GM23338 (cell line): ENCODE measurements at regions not wholly inside any gene's neighbourhood (a gene's known extent, or its start where the extent isn't known, plus 50 kb on each side); places are given as distances from the start of the nearest gene placed in this dataset.

Experiments
- ATAC-seq: fragments of 200-7000 bp; cut with Tn5 transposase; 3 replicates; pipeline ENCODE4 v1.9.1; 2020
- DNase-seq: peaks from one replicate; pipeline ENCODE4 v3.0.0-alpha.2; 2015; ENCODE audit warnings: low spot score
- H2AFZ ChIP-seq: fragments of 200-600 bp; sonication (generic); 2 replicates; pipeline ENCODE4 v1.8.0; 2016; ENCODE audit warnings: antibody characterized with exemption, mild to moderate bottlenecking, moderate library complexity
- H3F3A ChIP-seq: fragments of 200-600 bp; sonication (generic); replicated peaks from 2 replicates; pipeline ENCODE4 v1.8.0; 2017; ENCODE audit warnings: antibody characterized with exemption, mixed run types, low read depth
- H3K27ac ChIP-seq: fragments of 200-600 bp; sonication (generic); 2 replicates; pipeline ENCODE4 v1.6.1; 2016; ENCODE audit warnings: low read depth
- H3K27me3 ChIP-seq: fragments of 200-600 bp; sonication (generic); 2 replicates; pipeline ENCODE4 v1.8.0; 2016; ENCODE audit warnings: mild to moderate bottlenecking, mixed run types, moderate library complexity; ENCODE audit not compliant: insufficient read depth
- H3K36me3 ChIP-seq: fragments of 200-600 bp; sonication (generic); 2 replicates; pipeline ENCODE4 v1.8.0; 2016; ENCODE audit warnings: mild to moderate bottlenecking; ENCODE audit not compliant: insufficient read depth
- H3K4me1 ChIP-seq: fragments of 200-600 bp; sonication (generic); 2 replicates; pipeline ENCODE4 v1.8.0; 2016; ENCODE audit warnings: mild to moderate bottlenecking, moderate library complexity; ENCODE audit not compliant: insufficient read depth
- H3K4me2 ChIP-seq: fragments of 200-600 bp; sonication (generic); 2 replicates; pipeline ENCODE4 v1.7.1; 2017; ENCODE audit warnings: mixed run types
- H3K4me3 ChIP-seq: fragments of 200-600 bp; sonication (generic); 2 replicates; pipeline ENCODE4 v1.6.1; 2016; ENCODE audit warnings: mixed run types
- H3K79me2 ChIP-seq: fragments of 200-600 bp; sonication (generic); replicated peaks from 2 replicates; pipeline ENCODE4 v1.8.0; 2017; ENCODE audit warnings: mild to moderate bottlenecking; ENCODE audit not compliant: insufficient read depth
- H3K9me2 ChIP-seq: fragments of 200-600 bp; sonication (generic); 2 replicates; pipeline ENCODE4 v1.8.0; 2017; ENCODE audit not compliant: insufficient read depth
- H4K20me1 ChIP-seq: fragments of 200-600 bp; sonication (generic); replicated peaks from 2 replicates; pipeline ENCODE4 v1.8.0; 2017; ENCODE audit warnings: mild to moderate bottlenecking; ENCODE audit not compliant: insufficient read depth
- H3K27ac Mint-ChIP-seq: 2 replicates; pipeline ENCODE4 v1.8.0; 2020; ENCODE audit warnings: inconsistent platforms, mild to moderate bottlenecking, moderate library complexity, mixed read lengths
- H3K27me3 Mint-ChIP-seq: 3 replicates; pipeline ENCODE4 v1.8.0; 2022; ENCODE audit warnings: low read depth, mild to moderate bottlenecking, moderate library complexity, mixed read lengths, inconsistent platforms; ENCODE audit not compliant: insufficient read depth, poor library complexity
- H3K36me3 Mint-ChIP-seq: 3 replicates; pipeline ENCODE4 v1.8.0; 2021; ENCODE audit warnings: low read depth, mild to moderate bottlenecking, inconsistent platforms, moderate library complexity, mixed read lengths
- H3K4me1 Mint-ChIP-seq: 3 replicates; pipeline ENCODE4 v1.8.0; 2020; ENCODE audit warnings: mild to moderate bottlenecking, inconsistent platforms, mixed read lengths
- H3K4me3 Mint-ChIP-seq: 3 replicates; pipeline ENCODE4 v1.8.0; 2021; ENCODE audit warnings: moderate library complexity, mild to moderate bottlenecking, inconsistent platforms, mixed read lengths
- H3K9me3 Mint-ChIP-seq: 3 replicates; pipeline ENCODE4 v1.8.0; 2020; ENCODE audit warnings: moderate library complexity, mild to moderate bottlenecking, inconsistent platforms, mixed read lengths
- CREB1 ChIP-seq: fragments of 250-450 bp; sonication (Bioruptor Pico); IDR thresholded peaks from 2 replicates; pipeline ENCODE4 v1.5.0; 2020; ENCODE audit warnings: low read depth, mild to moderate bottlenecking, moderate library complexity
- CTCF ChIP-seq, 2 experiments: fragments of 200-600 bp in 1 of 2; sonication (generic) in 1 of 2; conservative IDR thresholded peaks; 2 replicates each; pipeline versions ENCODE4 v1.5.1 to v1.6.1; 2016 to 2017; ENCODE audit warnings: antibody characterized with exemption in 2 of 2, low read depth in 2 of 2, mild to moderate bottlenecking in 2 of 2, moderate library complexity in 1 of 2
- ETS1 ChIP-seq: IDR thresholded peaks from 2 replicates; pipeline ENCODE4 v1.6.1; 2016; ENCODE audit warnings: antibody characterized with exemption
- EZH2 ChIP-seq: fragments of 200-600 bp; sonication (generic); IDR thresholded peaks from one replicate; pipeline ENCODE4 v1.8.0; 2017; ENCODE audit warnings: antibody characterized with exemption, mild to moderate bottlenecking, low read depth; ENCODE audit not compliant: unreplicated experiment
- EZH2phosphoT487 ChIP-seq: fragments of 200-600 bp; sonication (generic); IDR thresholded peaks from one replicate; pipeline ENCODE4 v1.8.1; 2018; ENCODE audit warnings: antibody characterized with exemption; ENCODE audit not compliant: unreplicated experiment
- JUNB ChIP-seq: IDR thresholded peaks from one replicate; pipeline ENCODE4 v1.6.1; 2016; ENCODE audit warnings: antibody characterized with exemption; ENCODE audit not compliant: unreplicated experiment
- NANOG ChIP-seq: IDR thresholded peaks from 2 replicates; pipeline ENCODE4 v1.6.1; 2016; ENCODE audit warnings: antibody characterized with exemption, borderline replicate concordance
- POLR2AphosphoS5 ChIP-seq: IDR thresholded peaks from 2 replicates; pipeline ENCODE4 v1.6.1; 2016; ENCODE audit warnings: antibody characterized with exemption, low read depth
- REST ChIP-seq: IDR thresholded peaks from one replicate; pipeline ENCODE4 v1.6.1; 2018; ENCODE audit warnings: antibody characterized with exemption; ENCODE audit not compliant: unreplicated experiment
- STAT1 ChIP-seq: IDR thresholded peaks from one replicate; pipeline ENCODE4 v1.6.1; 2016; ENCODE audit warnings: antibody characterized with exemption; ENCODE audit not compliant: unreplicated experiment
- ZNF114 ChIP-seq: fragments of 250-450 bp; sonication (Bioruptor Pico); IDR thresholded peaks from 2 replicates; pipeline ENCODE4 v1.5.0; 2020; ENCODE audit warnings: mild to moderate bottlenecking, moderate library complexity
- ZNF331 ChIP-seq: fragments of 250-450 bp; sonication (Bioruptor Pico); IDR thresholded peaks from 2 replicates; pipeline ENCODE4 v1.5.0; 2020; ENCODE audit warnings: low read depth, mild to moderate bottlenecking, moderate library complexity
- ZNF462 ChIP-seq: fragments of 250-450 bp; sonication (Bioruptor Pico); IDR thresholded peaks from 2 replicates; pipeline ENCODE4 v1.5.0; 2020; ENCODE audit warnings: mild to moderate bottlenecking, moderate library complexity

GRCh38 chr9:134276453-134277245, 49.6 kb upstream of the RXRA start:
- H3K27ac ChIP-seq: no peak overlapping the region
- H2AFZ ChIP-seq: no peak overlapping the region
- Mint-ChIP-seq H3K27ac (no peak overlapping the region), H3K36me3 (no peaks in the 10 kb centered on the region), H3K4me1 (peaks cover 22% of the 10 kb centered on the region), H3K27me3 (peaks cover 16% of the 10 kb centered on the region), H3K9me3 (no peaks in the 10 kb centered on the region; the same call in 2 of the 3 replicates), H3K4me3 (no peak overlapping the region)
- no peaks in the 10 kb centered on the region for H3K79me2 ChIP-seq
- no peak overlapping the region for H3K4me2 ChIP-seq
- H3K4me1 ChIP-seq: no peaks in the 10 kb centered on the region
- DNase-seq: no peak
- H3F3A ChIP-seq: no peaks in the 10 kb centered on the region
- no peaks in the 10 kb centered on the region for H4K20me1 ChIP-seq
- H3K36me3 ChIP-seq: no peaks in the 10 kb centered on the region
- no peak overlapping the region for H3K4me3 ChIP-seq
- no peaks in the 10 kb centered on the region for H3K27me3 ChIP-seq
- no peaks in the 10 kb centered on the region for H3K9me2 ChIP-seq
- TF ChIP-seq REST (no peak), CTCF (conservative IDR thresholded peaks at IDR 0.05; ENCODE audit: low read depth in 2 of 2) (no peak), CREB1 (CRISPR knock-in tag) (no peak), ZNF462 (CRISPR knock-in tag) (no peak), JUNB (no peak), ZNF114 (no peak), NANOG (no peak), ETS1 (no peak), EZH2phosphoT487 (no peak), ZNF331 (no peak), STAT1 (no peak), POLR2AphosphoS5 (no peak), EZH2 (no peak)
- ATAC-seq: no peak
